ENCODE measurements at regions not wholly inside any gene's neighbourhood (a gene's known extent, or its start where the extent isn't known, plus 50 kb on each side); places are given as distances from the start of the nearest gene placed in this dataset.

- TF ChIP-seq CTCF (IDR thresholded peaks at IDR 0.05) (no peak), POLR2A (IDR thresholded peaks at IDR 0.05) (no peak), POLR2AphosphoS5 (IDR thresholded peaks at IDR 0.05) (no peak)
Observed at GRCh38 chr4:38598489-38598888, 65.5 kb upstream of the KLF3 start.

Measured in breast epithelium (tissue), 3 donors.